ENCODE measurements at regions not wholly inside any gene's neighbourhood (a gene's known extent, or its start where the extent isn't known, plus 50 kb on each side); places are given as distances from the start of the nearest gene placed in this dataset.
A peak's percentile ranks its signal among the peaks of the same experiment; 100 is the strongest.
"Not testable (repeated sequence)": the region's sequence is repeated elsewhere in the genome, so short reads cannot be mapped to it uniquely, and the experiment has no call there.

DNA sequence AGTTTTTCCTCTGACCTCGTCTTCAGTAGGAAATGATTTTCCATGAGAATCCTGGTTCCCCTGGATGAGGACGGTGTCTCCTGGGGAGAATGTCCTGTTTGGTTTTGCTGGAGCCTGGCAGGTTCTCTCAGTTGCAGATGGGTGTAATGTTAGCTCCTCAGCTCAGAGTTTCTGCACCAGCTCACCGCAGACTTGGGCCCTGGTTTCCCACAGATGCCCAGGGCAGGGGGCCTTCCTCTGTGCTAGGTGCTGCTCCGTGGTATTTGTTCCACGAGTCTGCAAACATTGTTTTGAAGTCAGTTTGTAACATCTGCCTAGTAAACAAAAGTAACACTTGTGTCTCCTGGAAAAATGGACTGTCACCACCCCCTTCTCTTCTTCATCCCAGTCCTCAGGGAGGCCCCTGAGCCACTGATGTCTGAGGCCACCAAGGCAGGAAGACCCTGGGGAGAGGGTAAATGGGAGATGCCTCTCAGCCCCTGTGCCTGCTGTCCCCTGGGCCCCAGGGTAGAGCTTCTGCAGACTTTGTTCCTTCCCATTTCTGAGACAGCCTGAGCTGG is 67.3 kb upstream of the ANTXRL start:
- peak overlapping the region; percentile 18 for H3K27ac Mint-ChIP-seq
- H3K36me3 Mint-ChIP-seq, DNase-seq, H3K9me3 Mint-ChIP-seq, H3K27me3 Mint-ChIP-seq, H3K4me1 Mint-ChIP-seq, H3K4me3 Mint-ChIP-seq: not testable (repeated sequence)

DNA sequence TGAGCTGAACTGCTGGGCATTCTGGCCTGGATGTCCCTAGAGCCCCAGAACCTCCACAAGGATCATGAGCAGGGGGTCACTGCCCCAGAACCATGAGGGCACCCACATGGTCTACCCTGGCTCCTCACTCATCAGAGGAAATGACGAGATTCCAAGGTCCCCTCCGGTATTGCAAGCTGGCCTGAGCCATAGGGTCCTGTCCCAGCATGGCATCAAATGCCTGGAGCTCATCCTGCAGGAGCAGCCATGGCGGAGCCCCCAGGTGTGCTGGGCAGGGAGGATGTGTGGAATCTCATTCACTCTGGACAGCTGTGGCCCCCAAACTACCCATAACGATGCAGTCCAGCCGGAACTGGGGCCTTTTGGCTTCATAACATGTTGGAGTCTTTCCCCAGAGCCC is 66.6 kb upstream of the ANTXRL start:
- DNase-seq = no peak
- no peaks in the 10 kb centered on the region for H3K27me3 Mint-ChIP-seq
- H3K9me3 Mint-ChIP-seq = no peaks in the 10 kb centered on the region
- peaks cover 4% of the 10 kb centered on the region for H3K36me3 Mint-ChIP-seq
- no peak overlapping the region for H3K27ac Mint-ChIP-seq
- no peaks in the 10 kb centered on the region for H3K4me1 Mint-ChIP-seq
- no peak overlapping the region for H3K4me3 Mint-ChIP-seq

DNA sequence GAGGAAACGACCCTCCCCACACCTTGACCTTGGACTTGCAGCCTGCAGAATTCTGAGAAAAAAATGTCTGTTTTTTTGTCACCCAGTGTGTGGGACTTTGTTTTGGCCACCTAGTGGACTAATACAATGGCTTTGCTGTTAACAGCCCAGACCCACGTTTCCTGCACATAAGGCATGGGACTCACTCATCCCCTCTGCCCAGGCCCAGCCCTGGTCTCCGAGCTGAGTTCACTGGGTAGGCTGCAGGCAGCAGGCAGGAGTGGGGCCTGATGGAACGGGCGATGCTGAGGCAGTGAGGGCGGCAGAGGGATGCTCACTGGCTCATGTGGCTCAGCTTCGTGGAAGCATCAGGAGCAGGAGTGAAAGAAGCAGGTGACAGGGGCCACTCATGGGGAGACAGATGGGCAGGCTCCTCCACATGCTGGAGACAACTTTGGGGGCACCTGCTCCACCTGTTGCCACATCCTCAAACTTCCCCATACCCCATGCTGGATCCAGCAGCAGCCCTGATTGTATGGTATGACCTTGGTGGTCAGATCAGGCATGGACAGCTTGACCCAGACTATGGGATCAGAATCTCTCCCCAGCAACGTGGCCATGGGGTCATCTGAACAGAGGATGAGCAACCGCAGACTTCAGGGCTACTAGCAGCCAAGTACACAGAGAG is 65.8 kb upstream of the ANTXRL start:
- H3K9me3 Mint-ChIP-seq = no peaks in the 10 kb centered on the region
- peaks cover 4% of the 10 kb centered on the region for H3K36me3 Mint-ChIP-seq
- H3K27me3 Mint-ChIP-seq = no peaks in the 10 kb centered on the region
- no peak overlapping the region for H3K4me3 Mint-ChIP-seq
- no peak overlapping the region for H3K27ac Mint-ChIP-seq
- no peaks in the 10 kb centered on the region for H3K4me1 Mint-ChIP-seq
- no peak for DNase-seq

DNA sequence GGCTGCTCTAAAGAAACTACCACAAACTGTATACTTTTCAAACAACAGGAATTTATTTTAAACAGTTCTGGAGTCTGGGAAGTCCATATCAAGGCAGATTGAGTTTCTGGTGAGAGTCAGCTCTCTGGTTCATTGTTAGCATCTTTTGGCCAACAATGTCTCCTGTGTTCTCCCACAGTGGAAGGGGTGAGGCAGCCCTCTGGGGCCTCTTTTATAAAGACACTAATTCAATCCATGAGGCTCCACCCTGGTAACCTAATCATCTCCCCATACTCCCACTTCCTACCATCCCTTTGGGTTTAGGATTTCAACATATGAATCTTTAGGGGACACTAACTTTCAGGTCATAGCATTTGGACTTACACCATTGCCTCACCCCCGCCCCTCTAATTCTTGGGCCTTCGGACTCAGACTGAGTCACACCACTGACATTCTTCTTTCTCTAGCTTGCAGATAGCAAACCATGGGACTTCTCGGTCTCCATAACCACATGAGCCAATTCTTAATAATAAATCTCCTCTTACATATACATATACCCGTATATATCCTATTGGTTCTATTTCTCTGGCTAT is 64.3 kb upstream of the ANTXRL start:
- H3K27ac Mint-ChIP-seq = no peak overlapping the region
- H3K27me3 Mint-ChIP-seq = no peaks in the 10 kb centered on the region
- H3K9me3 Mint-ChIP-seq = no peaks in the 10 kb centered on the region
- H3K4me1 Mint-ChIP-seq = no peaks in the 10 kb centered on the region
- H3K4me3 Mint-ChIP-seq = no peak overlapping the region
- no peak for DNase-seq
- peaks cover 4% of the 10 kb centered on the region for H3K36me3 Mint-ChIP-seq

DNA sequence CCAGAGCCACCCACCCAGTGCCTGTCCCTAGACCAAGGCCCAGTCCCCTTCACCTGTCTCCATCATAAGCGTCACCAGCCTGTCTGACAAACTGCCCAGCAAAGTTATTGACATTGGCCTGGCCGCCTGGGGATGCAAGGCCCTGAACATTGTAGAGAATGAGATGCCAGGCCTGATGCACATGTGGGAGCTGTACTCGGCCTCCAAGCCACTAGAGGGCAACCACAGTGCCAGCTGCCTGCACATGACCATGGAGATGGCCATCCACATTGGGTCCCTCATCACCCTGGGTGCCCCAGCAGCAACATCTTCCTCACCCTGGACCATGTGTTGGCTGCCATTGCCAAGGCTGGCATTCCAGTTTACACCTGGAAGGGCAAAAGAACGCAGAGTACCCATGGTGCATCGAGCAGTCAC is 63.7 kb upstream of the ANTXRL start:
- Mint-ChIP-seq H3K36me3 (peaks cover 4% of the 10 kb centered on the region), H3K4me1 (no peaks in the 10 kb centered on the region), H3K9me3 (no peaks in the 10 kb centered on the region), H3K27ac (peak overlapping the region; percentile 17), H3K27me3 (no peaks in the 10 kb centered on the region), H3K4me3 (no peak overlapping the region)
- no peak for DNase-seq

DNA sequence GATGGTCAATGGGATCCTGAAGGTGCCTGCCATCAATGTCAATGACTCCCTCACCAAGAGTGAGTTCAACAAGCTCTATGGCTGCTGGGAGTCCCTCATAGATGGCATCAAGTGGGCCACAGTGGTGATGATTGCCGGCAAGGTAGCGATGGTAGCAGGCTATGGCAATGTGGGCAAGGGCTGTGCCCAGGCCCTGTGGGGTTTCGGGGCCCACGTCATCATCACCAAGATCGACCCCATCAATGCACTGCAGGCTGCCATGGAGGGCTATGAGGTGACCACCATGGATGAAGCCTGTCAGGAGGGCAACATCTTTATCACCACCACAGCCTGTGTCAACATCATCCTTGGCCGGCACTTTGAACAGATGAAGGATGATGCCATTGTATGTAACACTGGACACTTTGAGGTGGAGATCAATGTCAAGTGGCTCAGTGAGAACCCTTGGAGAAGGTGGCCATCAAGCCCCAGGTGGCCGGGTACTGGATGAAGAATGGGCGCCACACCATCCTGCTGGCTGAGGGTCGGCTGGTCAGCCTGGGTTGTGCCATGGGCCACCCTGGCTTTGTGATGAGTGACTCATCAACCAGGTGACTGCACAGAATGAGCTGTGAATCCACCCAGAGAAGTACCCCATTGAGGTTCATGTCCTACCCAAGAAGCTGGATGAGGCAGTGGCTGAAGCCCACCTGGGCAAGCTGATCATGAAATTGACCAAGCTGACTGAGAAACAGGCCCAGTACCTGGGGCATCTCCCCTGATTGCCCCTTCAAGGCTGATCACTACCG is 63.0 kb upstream of the ANTXRL start:
- DNase-seq = no peak
- Mint-ChIP-seq H3K36me3 (peaks cover 4% of the 10 kb centered on the region), H3K27me3 (no peaks in the 10 kb centered on the region), H3K4me1 (peaks cover 2% of the 10 kb centered on the region), H3K27ac (peak overlapping the region; percentile 17), H3K9me3 (no peaks in the 10 kb centered on the region), H3K4me3 (no peak overlapping the region)

DNA sequence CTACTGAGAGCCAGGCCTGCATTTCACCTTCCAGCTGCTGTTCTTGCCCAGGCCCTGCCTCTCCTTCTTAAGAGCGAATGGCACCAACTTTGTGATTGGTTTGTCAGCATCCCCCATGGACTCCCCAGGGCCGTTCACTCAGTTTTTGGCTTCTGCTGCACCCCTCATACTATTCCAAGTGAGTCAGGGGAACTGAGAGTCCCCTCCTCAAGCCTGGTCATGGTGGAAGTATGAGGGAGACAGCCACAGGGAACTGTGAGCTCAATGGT is 62.4 kb upstream of the ANTXRL start:
- no peak for DNase-seq
- no peak overlapping the region for H3K4me3 Mint-ChIP-seq
- H3K9me3 Mint-ChIP-seq = no peaks in the 10 kb centered on the region
- peaks cover 6% of the 10 kb centered on the region for H3K36me3 Mint-ChIP-seq
- no peak overlapping the region for H3K27ac Mint-ChIP-seq
- H3K4me1 Mint-ChIP-seq = peaks cover 7% of the 10 kb centered on the region
- no peaks in the 10 kb centered on the region for H3K27me3 Mint-ChIP-seq

DNA sequence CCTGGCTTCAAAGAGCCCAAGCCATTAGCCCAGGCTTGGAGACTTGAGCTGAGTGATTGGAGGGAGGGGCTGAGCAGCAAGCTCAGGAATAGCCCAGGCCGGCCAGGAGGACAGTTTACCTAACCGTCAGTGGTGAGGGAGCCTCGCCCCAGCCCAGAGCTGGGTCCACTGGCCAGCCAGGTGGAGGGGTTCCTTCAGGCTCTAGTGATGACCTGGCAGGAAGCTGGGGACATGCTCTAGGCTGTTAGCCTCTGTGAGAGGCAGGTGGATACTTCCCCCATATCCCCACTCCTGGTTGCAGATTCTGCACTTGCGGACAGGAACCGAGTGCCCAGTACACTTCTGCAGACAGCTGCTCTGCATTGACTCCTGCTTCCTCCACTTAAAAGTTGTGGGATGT is 61.2 kb upstream of the ANTXRL start:
- Mint-ChIP-seq H3K27ac (no peak overlapping the region), H3K36me3 (peaks cover 12% of the 10 kb centered on the region), H3K9me3 (peaks cover 2% of the 10 kb centered on the region), H3K27me3 (no peaks in the 10 kb centered on the region), H3K4me3 (no peak overlapping the region), H3K4me1 (peaks cover 8% of the 10 kb centered on the region)
- no peak for DNase-seq

DNA sequence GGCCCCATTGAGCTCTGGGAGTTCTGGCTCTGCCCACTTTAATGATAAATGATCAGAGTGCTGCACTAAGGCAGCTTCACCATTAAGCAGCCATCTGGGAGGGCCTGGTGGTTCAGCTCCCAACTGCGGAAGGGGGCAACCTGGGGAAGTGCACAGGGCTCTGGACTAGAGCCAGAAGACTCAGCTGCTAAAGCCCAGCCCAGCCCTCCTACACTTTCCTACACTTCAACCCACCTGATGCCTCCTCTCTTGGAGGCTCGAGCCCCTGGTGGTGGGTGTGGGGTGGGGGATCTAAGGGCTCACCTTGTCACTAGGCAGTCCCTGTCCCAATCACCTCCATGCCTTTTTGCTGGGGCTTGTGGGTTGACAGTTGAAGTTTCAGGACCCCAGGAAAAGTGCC is 60.6 kb upstream of the ANTXRL start:
- no peak for DNase-seq
- Mint-ChIP-seq H3K27ac (no peak overlapping the region), H3K4me1 (peaks cover 8% of the 10 kb centered on the region), H3K27me3 (no peaks in the 10 kb centered on the region), H3K4me3 (no peak overlapping the region), H3K36me3 (peaks cover 13% of the 10 kb centered on the region), H3K9me3 (peaks cover 2% of the 10 kb centered on the region)

DNA sequence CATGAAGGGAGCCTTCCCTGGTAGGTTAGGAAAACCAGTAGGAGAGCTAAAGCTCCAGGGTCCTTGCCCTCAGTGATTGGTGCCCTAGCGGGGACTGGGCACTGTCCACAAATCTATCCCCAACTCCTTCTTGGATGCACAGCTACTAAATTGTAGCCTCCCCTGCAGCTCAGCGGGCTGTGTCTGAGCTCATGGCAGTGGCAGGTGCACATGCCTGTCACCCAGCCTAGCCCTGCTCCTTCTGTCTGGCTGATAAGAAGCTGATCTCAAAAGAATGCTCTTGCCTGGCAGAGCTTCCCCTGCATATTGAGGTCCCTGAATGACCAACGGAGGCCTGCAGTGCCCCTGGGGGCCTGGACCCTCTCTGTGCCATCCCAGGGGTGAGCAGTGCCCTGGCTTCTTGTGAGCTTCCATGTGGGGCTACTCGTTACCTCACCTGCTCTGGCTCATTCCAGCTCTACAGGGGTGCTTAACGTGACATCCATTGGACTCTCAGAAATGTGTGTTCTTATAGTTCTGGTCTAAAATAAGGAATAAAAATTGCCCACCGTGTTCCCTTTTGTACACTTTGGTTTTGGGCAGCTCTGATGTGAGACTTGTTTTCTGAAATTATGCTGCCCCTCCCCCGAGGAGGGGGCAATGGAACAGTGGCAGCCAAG is 59.8 kb upstream of the ANTXRL start:
- H3K9me3 Mint-ChIP-seq = peaks cover 2% of the 10 kb centered on the region

DNA sequence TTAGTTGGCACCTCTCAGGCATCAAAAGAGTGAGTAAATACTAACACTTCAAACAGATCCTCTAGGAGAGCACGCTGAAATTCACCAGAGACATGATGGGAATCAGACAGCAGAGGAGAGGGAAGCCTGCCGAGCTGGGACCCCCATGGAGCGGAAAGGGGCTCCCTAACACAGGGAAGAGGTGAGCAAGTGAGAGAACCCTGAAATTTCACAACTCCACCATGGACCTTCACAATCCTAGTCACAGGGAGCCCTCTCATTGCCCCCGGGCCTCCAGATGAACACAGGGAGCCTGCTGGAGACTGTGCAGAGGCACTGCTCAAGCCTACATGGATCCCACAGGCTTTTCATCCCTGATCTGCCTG is 59.2 kb upstream of the ANTXRL start:
- no peak overlapping the region for H3K4me3 Mint-ChIP-seq
- H3K4me1 Mint-ChIP-seq = peaks cover 8% of the 10 kb centered on the region
- DNase-seq = no peak
- H3K9me3 Mint-ChIP-seq = peaks cover 2% of the 10 kb centered on the region
- no peaks in the 10 kb centered on the region for H3K27me3 Mint-ChIP-seq
- H3K36me3 Mint-ChIP-seq = peaks cover 18% of the 10 kb centered on the region
- no peak overlapping the region for H3K27ac Mint-ChIP-seq

More for the DNA sequence above, 59.8 kb upstream of the ANTXRL start:
- Mint-ChIP-seq H3K4me3 (no peak overlapping the region), H3K27ac (no peak overlapping the region), H3K4me1 (peaks cover 8% of the 10 kb centered on the region), H3K27me3 (no peaks in the 10 kb centered on the region), H3K36me3 (peaks cover 14% of the 10 kb centered on the region)
- DNase-seq = no peak

DNA sequence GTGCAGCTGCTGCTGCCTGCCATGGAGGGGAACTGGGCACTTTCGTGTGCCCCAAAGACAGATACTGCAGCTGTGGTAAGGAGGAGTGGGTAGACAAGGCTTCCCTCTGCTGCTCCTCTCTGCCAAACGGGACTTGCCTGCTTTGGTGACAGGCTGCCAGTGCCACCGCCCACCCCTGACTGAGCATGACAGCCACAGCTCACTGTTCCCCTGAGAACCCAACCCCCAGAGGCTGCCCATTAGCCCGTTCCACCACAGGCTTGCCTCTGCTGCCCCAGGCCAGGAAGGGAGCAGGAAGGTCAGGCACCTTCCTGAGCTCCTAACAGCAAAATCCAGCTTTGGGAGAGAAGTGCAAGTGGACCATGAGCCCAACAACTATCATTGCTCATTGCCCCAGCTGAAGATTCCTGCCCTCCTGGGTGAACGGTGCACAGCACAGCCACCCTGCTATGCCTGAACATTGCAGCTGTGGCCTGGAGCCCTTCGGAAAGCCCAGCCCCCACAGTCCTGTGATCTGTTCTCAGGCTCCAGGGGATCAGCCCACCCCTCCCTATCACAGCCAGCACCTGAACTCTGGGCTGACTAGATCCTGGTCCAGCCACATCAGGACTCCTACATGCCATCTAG is 58.7 kb upstream of the ANTXRL start:
- peaks cover 18% of the 10 kb centered on the region for H3K36me3 Mint-ChIP-seq
- H3K9me3 Mint-ChIP-seq = peaks cover 2% of the 10 kb centered on the region
- H3K4me3 Mint-ChIP-seq = no peak overlapping the region
- no peak for DNase-seq
- peaks cover 8% of the 10 kb centered on the region for H3K4me1 Mint-ChIP-seq
- no peak overlapping the region for H3K27ac Mint-ChIP-seq
- H3K27me3 Mint-ChIP-seq = no peaks in the 10 kb centered on the region

DNA sequence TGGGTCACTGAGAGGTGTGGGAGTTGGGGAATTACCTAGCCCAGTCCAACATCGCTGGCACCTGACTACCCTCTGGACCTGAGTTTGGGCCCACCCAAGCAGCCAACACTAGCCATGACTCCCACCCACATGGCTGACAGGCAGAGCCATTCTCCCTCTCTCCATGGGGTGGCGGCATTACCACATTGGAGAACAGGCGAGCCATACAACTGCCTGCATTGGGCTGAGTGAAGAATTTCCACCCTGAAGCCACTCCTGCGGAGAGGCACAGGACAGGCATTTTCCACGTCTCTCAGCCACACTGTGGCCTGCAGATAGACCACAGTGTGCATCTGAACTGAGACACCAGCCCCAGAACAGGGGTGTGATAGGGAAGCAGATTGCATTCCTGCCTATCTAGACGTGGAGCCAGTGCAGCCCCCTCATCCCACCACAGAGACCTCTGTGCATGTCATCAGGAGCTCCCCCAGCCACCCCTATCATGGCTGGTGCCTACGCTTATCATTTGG is 58.2 kb upstream of the ANTXRL start:
- Mint-ChIP-seq H3K4me3 (no peak overlapping the region), H3K27me3 (no peaks in the 10 kb centered on the region), H3K4me1 (peaks cover 10% of the 10 kb centered on the region), H3K36me3 (peaks cover 17% of the 10 kb centered on the region), H3K27ac (no peak overlapping the region), H3K9me3 (peaks cover 2% of the 10 kb centered on the region)
- peak; percentile 75 for DNase-seq

DNA sequence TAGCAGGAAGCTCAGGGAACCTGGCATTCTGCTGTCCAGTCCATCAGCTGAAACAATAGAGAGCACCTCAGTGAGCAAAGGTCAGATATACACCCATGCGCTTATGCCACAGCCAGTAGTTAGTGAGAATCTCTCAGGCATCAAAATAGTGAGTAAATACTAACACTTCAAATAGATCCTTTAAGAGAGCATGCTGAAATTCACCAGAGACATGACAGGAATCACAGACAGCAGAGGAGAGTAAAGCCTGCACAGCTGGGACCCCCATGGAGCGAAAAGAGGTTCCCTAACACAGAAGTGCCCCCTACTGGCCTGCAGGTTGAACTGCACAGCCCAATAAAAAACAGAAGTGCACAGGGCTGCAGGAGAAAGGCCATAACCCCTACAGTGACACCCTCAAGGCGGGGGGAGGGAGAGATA is 57.6 kb upstream of the ANTXRL start:
- DNase-seq = peak; percentile 19

DNA sequence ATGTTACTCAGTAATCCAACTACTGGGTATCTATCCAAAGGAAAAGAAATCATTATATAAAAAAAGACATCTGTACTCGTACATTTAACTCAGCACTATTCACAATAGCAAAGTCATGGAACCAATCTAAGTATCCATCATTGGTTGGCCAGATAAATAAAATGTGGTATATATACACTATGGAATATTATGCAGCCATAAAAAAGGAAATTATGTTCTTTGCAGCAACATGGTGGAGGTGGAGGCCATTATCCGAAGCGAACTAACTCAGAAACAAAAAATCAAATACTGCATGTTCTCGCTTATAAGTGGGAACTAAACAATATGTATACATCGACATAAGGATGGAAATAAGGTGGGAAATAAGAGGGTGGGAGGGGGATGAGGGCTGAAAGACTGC is 56.2 kb upstream of the ANTXRL start:
- no peaks in the 10 kb centered on the region for H3K27me3 Mint-ChIP-seq
- no peak overlapping the region for H3K4me3 Mint-ChIP-seq
- peaks cover 15% of the 10 kb centered on the region for H3K36me3 Mint-ChIP-seq
- no peak for DNase-seq
- H3K27ac Mint-ChIP-seq = no peak overlapping the region
- peaks cover 10% of the 10 kb centered on the region for H3K4me1 Mint-ChIP-seq
- peaks cover 2% of the 10 kb centered on the region for H3K9me3 Mint-ChIP-seq

More for the DNA sequence above, 57.6 kb upstream of the ANTXRL start:
- no peak overlapping the region for H3K27ac Mint-ChIP-seq
- peaks cover 10% of the 10 kb centered on the region for H3K4me1 Mint-ChIP-seq
- peaks cover 15% of the 10 kb centered on the region for H3K36me3 Mint-ChIP-seq
- H3K4me3 Mint-ChIP-seq = no peak overlapping the region
- H3K27me3 Mint-ChIP-seq = no peaks in the 10 kb centered on the region
- H3K9me3 Mint-ChIP-seq = peaks cover 2% of the 10 kb centered on the region

Measured in activated naive CD8-positive, alpha-beta T cell treated with anti-CD3 and anti-CD28 coated beads for 36 hours (primary cell).